ENCODE measurements at regions not wholly inside any gene's neighbourhood (a gene's known extent, or its start where the extent isn't known, plus 50 kb on each side); places are given as distances from the start of the nearest gene placed in this dataset.
"Not testable (repeated sequence)": the region's sequence is repeated elsewhere in the genome, so short reads cannot be mapped to it uniquely, and the experiment has no call there.

GRCh38 chr5:174528821-174529544 is 195.4 kb upstream of the MSX2 start:
- Histone ChIP-seq H3K9ac (ENCODE audit: low read depth in 1 of 3, low read length in 3 of 3) (no peak overlapping the region), H3K4me3 (ENCODE audit: low read length in 3 of 3) (no peak overlapping the region), H3K27me3 (ENCODE audit: control insufficient read depth in 3 of 3, insufficient read depth in 3 of 3, low read length in 3 of 3) (peaks cover 3 to 8% (median 5%) of the 10 kb centered on the region in 3 donors), H3K36me3 (ENCODE audit: control insufficient read depth in 3 of 3, insufficient read depth in 3 of 3, low read length in 3 of 3) (no peaks in the 10 kb centered on the region), H3K27ac (ENCODE audit: low read depth, low read length) (no peak overlapping the region), H3K9me3 (ENCODE audit: control insufficient read depth in 3 of 3, low read length in 3 of 3) (no peaks in the 10 kb centered on the region), H3K4me1 (ENCODE audit: control insufficient read depth in 3 of 3, insufficient read depth in 3 of 3, low read length in 3 of 3) (peaks cover 0 to 3% (median 0%) of the 10 kb centered on the region in 3 donors)

DNA sequence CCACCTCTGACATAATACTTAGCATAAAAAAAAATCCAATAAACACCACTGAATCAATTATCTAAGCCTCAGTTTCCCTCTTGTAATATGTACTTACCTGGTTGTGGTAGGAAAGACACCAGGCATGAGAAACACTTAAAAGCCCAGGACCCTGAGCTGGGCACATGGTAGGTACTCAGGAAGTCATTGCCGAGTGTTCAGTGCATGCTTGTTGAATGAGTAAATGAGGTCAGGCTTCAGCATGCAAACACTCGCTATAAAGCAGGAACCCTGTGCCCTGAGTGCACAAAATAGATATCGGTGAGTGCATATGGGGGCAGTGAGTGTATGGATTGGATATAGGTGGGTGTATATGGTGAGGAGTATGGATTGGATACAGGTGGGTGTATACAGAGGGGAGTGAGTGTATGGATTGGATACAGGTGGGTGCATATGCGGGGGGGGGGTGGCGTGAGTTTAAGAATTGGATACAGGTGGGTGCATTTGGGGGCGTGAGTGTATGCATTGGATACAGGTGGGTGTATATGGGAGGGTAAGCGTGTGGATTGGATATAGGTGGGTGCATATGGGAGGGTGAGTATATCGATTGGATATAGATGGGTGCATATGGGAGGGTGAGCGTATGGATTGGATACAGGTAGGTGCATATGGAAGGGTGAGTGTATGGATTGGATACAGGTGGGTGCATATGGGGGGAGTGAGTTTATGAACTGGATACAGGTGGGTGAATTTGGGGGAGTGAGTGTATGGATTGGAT is 194.3 kb upstream of the MSX2 start:
- H3K4me1 ChIP-seq (ENCODE audit: control insufficient read depth in 3 of 3, insufficient read depth in 3 of 3, low read length in 3 of 3), result peaks cover 0 to 3% (median 0%) of the 10 kb centered on the region in 3 donors
- H3K4me3 ChIP-seq (ENCODE audit: low read length in 3 of 3), result no peak overlapping the region
- H3K9me3 ChIP-seq (ENCODE audit: control insufficient read depth in 3 of 3, low read length in 3 of 3), result no peaks in the 10 kb centered on the region
- peaks cover 3 to 8% (median 5%) of the 10 kb centered on the region in 3 donors for H3K27me3 ChIP-seq (ENCODE audit: control insufficient read depth in 3 of 3, insufficient read depth in 3 of 3, low read length in 3 of 3)
- no peaks in the 10 kb centered on the region for H3K36me3 ChIP-seq (ENCODE audit: control insufficient read depth in 3 of 3, insufficient read depth in 3 of 3, low read length in 3 of 3)
- no peak overlapping the region for H3K9ac ChIP-seq (ENCODE audit: low read depth in 1 of 3, low read length in 3 of 3)
- H3K27ac ChIP-seq (ENCODE audit: low read depth, low read length), result no peak overlapping the region

DNA sequence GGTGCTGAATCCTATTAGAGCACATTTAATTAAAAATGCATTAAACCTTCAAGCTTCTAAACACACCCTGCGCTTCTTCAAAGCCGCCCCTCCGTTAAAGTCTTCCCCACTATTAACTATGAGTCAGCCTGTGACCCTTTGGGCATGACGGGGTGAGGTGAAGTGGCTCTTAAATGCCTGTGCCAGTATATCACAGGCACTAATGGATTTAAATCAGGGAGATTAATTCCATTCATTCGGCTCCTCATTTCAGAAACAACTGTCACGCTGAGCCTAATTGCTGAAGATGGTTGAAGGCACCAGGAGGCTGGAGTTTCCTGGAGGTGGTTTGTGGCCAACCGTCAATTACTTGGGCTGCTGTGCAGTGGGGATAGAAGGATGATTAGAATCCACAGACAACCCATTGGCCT is 192.6 kb upstream of the MSX2 start:
- Histone ChIP-seq H3K27ac (ENCODE audit: low read depth, low read length) (no peak overlapping the region), H3K4me3 (ENCODE audit: low read length in 3 of 3) (no peak overlapping the region), H3K4me1 (ENCODE audit: control insufficient read depth in 3 of 3, insufficient read depth in 3 of 3, low read length in 3 of 3) (peaks cover 0 to 3% (median 0%) of the 10 kb centered on the region in 3 donors)

GRCh38 chr5:174532455-174533453 is 191.6 kb upstream of the MSX2 start:
- Histone ChIP-seq H3K9ac (ENCODE audit: low read depth in 1 of 3, low read length in 3 of 3) (no peak overlapping the region), H3K27ac (ENCODE audit: low read depth, low read length) (no peak overlapping the region)

More for the DNA sequence above, 192.6 kb upstream of the MSX2 start:
- Histone ChIP-seq H3K27me3 (ENCODE audit: control insufficient read depth in 3 of 3, insufficient read depth in 3 of 3, low read length in 3 of 3) (peaks cover 3 to 8% (median 5%) of the 10 kb centered on the region in 3 donors), H3K36me3 (ENCODE audit: control insufficient read depth in 3 of 3, insufficient read depth in 3 of 3, low read length in 3 of 3) (no peaks in the 10 kb centered on the region), H3K9me3 (ENCODE audit: control insufficient read depth in 3 of 3, low read length in 3 of 3) (no peaks in the 10 kb centered on the region), H3K9ac (ENCODE audit: low read depth in 1 of 3, low read length in 3 of 3) (no peak overlapping the region)

DNA sequence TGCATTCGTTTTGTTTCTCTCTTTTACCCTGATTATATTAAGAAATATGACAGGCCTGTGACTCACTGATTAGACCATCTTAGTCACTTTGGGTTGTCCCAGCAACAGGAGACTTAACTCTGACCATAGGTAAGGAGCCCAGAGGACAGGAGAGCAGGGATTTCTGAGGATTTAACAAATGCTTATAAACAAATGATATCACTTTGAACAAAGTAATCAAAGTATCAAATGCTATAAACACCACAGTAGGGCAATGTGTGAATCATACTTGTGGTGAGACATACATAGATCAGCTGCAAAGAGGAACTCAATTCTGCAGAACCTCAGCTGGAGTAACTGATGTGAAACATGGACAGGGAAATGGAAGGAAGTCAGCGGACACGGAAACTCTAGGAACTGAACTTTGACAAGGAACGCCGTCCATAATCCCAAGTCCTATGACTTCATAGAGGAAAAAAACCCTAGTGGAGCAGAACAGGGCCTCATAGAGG is 190.6 kb upstream of the MSX2 start:
- Histone ChIP-seq H3K4me1 (ENCODE audit: control insufficient read depth in 3 of 3, insufficient read depth in 3 of 3, low read length in 3 of 3) (peaks cover 0 to 3% (median 0%) of the 10 kb centered on the region in 3 donors), H3K9ac (ENCODE audit: low read depth in 1 of 3, low read length in 3 of 3) (no peak overlapping the region), H3K27ac (ENCODE audit: low read depth, low read length) (no peak overlapping the region), H3K4me3 (ENCODE audit: low read length in 3 of 3) (no peak overlapping the region), H3K9me3 (ENCODE audit: control insufficient read depth in 3 of 3, low read length in 3 of 3) (no peaks in the 10 kb centered on the region), H3K36me3 (ENCODE audit: control insufficient read depth in 3 of 3, insufficient read depth in 3 of 3, low read length in 3 of 3) (no peaks in the 10 kb centered on the region), H3K27me3 (ENCODE audit: control insufficient read depth in 3 of 3, insufficient read depth in 3 of 3, low read length in 3 of 3) (peaks cover 0 to 6% (median 3%) of the 10 kb centered on the region in 3 donors)

More at GRCh38 chr5:174532455-174533453, 191.6 kb upstream of the MSX2 start:
- Histone ChIP-seq H3K4me3 (ENCODE audit: low read length in 3 of 3) (no peak overlapping the region), H3K4me1 (ENCODE audit: control insufficient read depth in 3 of 3, insufficient read depth in 3 of 3, low read length in 3 of 3) (peaks cover 0 to 3% (median 0%) of the 10 kb centered on the region in 3 donors), H3K27me3 (ENCODE audit: control insufficient read depth in 3 of 3, insufficient read depth in 3 of 3, low read length in 3 of 3) (peaks cover 3 to 8% (median 3%) of the 10 kb centered on the region in 3 donors), H3K36me3 (ENCODE audit: control insufficient read depth in 3 of 3, insufficient read depth in 3 of 3, low read length in 3 of 3) (no peaks in the 10 kb centered on the region), H3K9me3 (ENCODE audit: control insufficient read depth in 3 of 3, low read length in 3 of 3) (no peaks in the 10 kb centered on the region)

DNA sequence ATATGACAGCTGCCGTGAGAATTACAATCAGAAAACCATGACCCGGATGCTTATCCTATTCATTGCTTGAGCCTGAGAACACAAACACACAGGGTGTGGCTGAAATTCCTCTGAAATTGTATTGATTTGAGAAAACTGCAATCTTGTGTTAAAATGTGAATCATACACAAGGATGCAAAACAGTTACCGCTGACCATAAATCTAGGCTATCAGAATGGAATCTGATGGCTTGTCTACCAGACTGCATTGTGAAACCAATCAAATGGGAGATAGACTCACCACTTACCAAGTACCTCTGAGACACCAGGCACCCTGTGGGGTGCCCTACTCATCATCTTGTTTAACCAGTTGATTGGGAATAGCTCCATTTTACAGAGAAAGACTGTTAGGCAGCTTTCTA is 188.7 kb upstream of the MSX2 start:
- H3K36me3 ChIP-seq (ENCODE audit: control insufficient read depth in 3 of 3, insufficient read depth in 3 of 3, low read length in 3 of 3), result no peaks in the 10 kb centered on the region
- H3K9me3 ChIP-seq (ENCODE audit: control insufficient read depth in 3 of 3, low read length in 3 of 3), result no peaks in the 10 kb centered on the region
- peaks cover 0 to 3% (median 0%) of the 10 kb centered on the region in 3 donors for H3K4me1 ChIP-seq (ENCODE audit: control insufficient read depth in 3 of 3, insufficient read depth in 3 of 3, low read length in 3 of 3)
- H3K9ac ChIP-seq (ENCODE audit: low read depth in 1 of 3, low read length in 3 of 3), result no peak overlapping the region
- H3K27me3 ChIP-seq (ENCODE audit: control insufficient read depth in 3 of 3, insufficient read depth in 3 of 3, low read length in 3 of 3), result peaks cover 0 to 4% (median 0%) of the 10 kb centered on the region in 3 donors
- no peak overlapping the region for H3K4me3 ChIP-seq (ENCODE audit: low read length in 3 of 3)
- no peak overlapping the region for H3K27ac ChIP-seq (ENCODE audit: low read depth, low read length)

DNA sequence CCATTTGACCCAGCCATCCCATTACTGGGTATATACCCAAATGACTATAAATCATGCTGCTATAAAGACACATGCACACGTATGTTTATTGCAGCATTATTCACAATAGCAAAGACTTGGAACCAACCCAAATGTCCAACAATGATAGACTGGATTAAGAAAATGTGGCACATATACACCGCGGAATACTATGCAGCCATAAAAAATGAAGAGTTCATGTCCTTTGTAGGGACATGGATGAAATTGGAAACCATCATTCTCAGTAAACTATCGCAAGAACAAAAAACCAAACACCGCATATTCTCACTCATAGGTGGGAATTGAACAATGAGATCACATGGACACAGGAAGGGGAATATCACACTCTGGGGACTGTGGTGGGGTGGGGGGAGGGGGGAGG is 184.6 kb upstream of the MSX2 start:
- H3K4me1 ChIP-seq (ENCODE audit: control insufficient read depth in 3 of 3, insufficient read depth in 3 of 3, low read length in 3 of 3); H3K27ac ChIP-seq (ENCODE audit: low read depth, low read length); H3K9me3 ChIP-seq (ENCODE audit: control insufficient read depth in 3 of 3, low read length in 3 of 3); H3K9ac ChIP-seq (ENCODE audit: low read depth in 1 of 3, low read length in 3 of 3); H3K4me3 ChIP-seq (ENCODE audit: low read length in 3 of 3); H3K36me3 ChIP-seq (ENCODE audit: control insufficient read depth in 3 of 3, insufficient read depth in 3 of 3, low read length in 3 of 3); H3K27me3 ChIP-seq (ENCODE audit: control insufficient read depth in 3 of 3, insufficient read depth in 3 of 3, low read length in 3 of 3): not testable (repeated sequence)

- Histone ChIP-seq H3K9me3 (ENCODE audit: control insufficient read depth in 3 of 3, low read length in 3 of 3) (no peaks in the 10 kb centered on the region), H3K9ac (ENCODE audit: low read depth in 1 of 3, low read length in 3 of 3) (no peak overlapping the region), H3K4me3 (ENCODE audit: low read length in 3 of 3) (no peak overlapping the region), H3K27ac (ENCODE audit: low read depth, low read length) (no peak overlapping the region), H3K36me3 (ENCODE audit: control insufficient read depth in 3 of 3, insufficient read depth in 3 of 3, low read length in 3 of 3) (no peaks in the 10 kb centered on the region), H3K4me1 (ENCODE audit: control insufficient read depth in 3 of 3, insufficient read depth in 3 of 3, low read length in 3 of 3) (no peaks in the 10 kb centered on the region), H3K27me3 (ENCODE audit: control insufficient read depth in 3 of 3, insufficient read depth in 3 of 3, low read length in 3 of 3) (no peaks in the 10 kb centered on the region)
These were observed 182.3 kb upstream of the MSX2 start for GRCh38 chr5:174542037-174542436.

- H3K9ac ChIP-seq (ENCODE audit: low read depth in 1 of 3, low read length in 3 of 3), result no peak overlapping the region
- H3K27me3 ChIP-seq (ENCODE audit: control insufficient read depth in 3 of 3, insufficient read depth in 3 of 3, low read length in 3 of 3), result no peaks in the 10 kb centered on the region
- no peaks in the 10 kb centered on the region for H3K4me1 ChIP-seq (ENCODE audit: control insufficient read depth in 3 of 3, insufficient read depth in 3 of 3, low read length in 3 of 3)
- H3K27ac ChIP-seq (ENCODE audit: low read depth, low read length), result no peak overlapping the region
- H3K9me3 ChIP-seq (ENCODE audit: control insufficient read depth in 3 of 3, low read length in 3 of 3), result no peaks in the 10 kb centered on the region
- no peaks in the 10 kb centered on the region for H3K36me3 ChIP-seq (ENCODE audit: control insufficient read depth in 3 of 3, insufficient read depth in 3 of 3, low read length in 3 of 3)
- no peak overlapping the region for H3K4me3 ChIP-seq (ENCODE audit: low read length in 3 of 3)
These were observed 181.9 kb upstream of the MSX2 start for GRCh38 chr5:174542471-174542870.
